Hematopoietic multipotent progenitor cell treated with erythropoietin and hydrocortisone succinate and interleukin-3 and kit ligand, for 8 days (in vitro differentiated cells): ENCODE measurements at regions not wholly inside any gene's neighbourhood (a gene's known extent, or its start where the extent isn't known, plus 50 kb on each side); places are given as distances from the start of the nearest gene placed in this dataset.

Experiments used
- DNase-seq: peaks from one replicate; pipeline ENCODE4 v3.0.0-alpha.2; 2015

DNA sequence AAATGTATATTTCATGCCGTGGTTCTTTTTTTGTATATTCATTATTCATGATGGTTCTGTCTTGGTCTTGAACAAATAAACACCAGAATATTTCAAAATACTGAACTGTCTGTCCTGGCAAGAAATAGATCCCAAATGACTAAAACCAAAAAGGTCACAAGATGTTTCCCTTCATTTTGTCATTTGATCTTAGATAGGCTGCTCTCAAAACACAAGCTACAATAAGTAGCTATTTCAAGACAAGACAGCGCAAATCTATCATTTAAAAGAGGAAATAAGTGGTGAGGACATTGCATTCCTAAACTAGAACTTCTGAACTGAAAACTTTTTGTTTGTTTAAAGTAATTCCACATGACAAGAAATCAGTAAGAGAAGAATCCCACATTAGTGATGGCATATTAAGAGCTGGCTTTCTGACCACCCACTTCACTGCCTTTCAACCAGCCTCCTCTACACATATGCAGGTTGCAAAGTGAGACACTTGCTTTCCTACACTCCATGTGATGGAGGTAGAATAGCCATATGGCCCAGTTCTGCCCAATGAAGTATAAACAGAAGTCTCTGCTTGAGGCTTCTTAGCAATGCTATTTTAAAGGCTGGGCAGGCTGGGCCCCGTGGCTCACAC, 54.4 kb upstream of the CCDC28A start:
- DNase-seq = no peak

- DNase-seq = no peak
Observed at GRCh38 chr6:138719744-138720143, 53.8 kb upstream of the CCDC28A start.

- DNase-seq = peak; percentile 2
Observed at GRCh38 chr6:138722425-138723371, 50.9 kb upstream of the CCDC28A start.
